Activated naive CD4-positive, alpha-beta T cell treated with anti-CD3 and anti-CD28 coated beads, Interleukin-2, amount 50 U/mL, for 24 hours (primary cell): ENCODE measurements at regions not wholly inside any gene's neighbourhood (a gene's known extent, or its start where the extent isn't known, plus 50 kb on each side); places are given as distances from the start of the nearest gene placed in this dataset.
"Not testable (repeated sequence)": the region's sequence is repeated elsewhere in the genome, so short reads cannot be mapped to it uniquely, and the experiment has no call there.

Experiments used
- H3K27ac Mint-ChIP-seq: one replicate; pipeline ENCODE4 v1.8.0; 2021; ENCODE audit warnings: mild to moderate bottlenecking, mixed read lengths
- H3K27me3 Mint-ChIP-seq: one replicate; pipeline ENCODE4 v1.8.0; 2021; ENCODE audit warnings: mixed read lengths
- H3K36me3 Mint-ChIP-seq: one replicate; pipeline ENCODE4 v1.8.0; 2021; ENCODE audit warnings: mixed read lengths
- H3K4me1 Mint-ChIP-seq: one replicate; pipeline ENCODE4 v1.8.0; 2021; ENCODE audit warnings: mixed read lengths
- H3K4me3 Mint-ChIP-seq: one replicate; pipeline ENCODE4 v1.8.0; 2021; ENCODE audit warnings: mild to moderate bottlenecking, mixed read lengths
- H3K9me3 Mint-ChIP-seq: one replicate; pipeline ENCODE4 v1.8.0; 2021; ENCODE audit warnings: mixed read lengths

DNA sequence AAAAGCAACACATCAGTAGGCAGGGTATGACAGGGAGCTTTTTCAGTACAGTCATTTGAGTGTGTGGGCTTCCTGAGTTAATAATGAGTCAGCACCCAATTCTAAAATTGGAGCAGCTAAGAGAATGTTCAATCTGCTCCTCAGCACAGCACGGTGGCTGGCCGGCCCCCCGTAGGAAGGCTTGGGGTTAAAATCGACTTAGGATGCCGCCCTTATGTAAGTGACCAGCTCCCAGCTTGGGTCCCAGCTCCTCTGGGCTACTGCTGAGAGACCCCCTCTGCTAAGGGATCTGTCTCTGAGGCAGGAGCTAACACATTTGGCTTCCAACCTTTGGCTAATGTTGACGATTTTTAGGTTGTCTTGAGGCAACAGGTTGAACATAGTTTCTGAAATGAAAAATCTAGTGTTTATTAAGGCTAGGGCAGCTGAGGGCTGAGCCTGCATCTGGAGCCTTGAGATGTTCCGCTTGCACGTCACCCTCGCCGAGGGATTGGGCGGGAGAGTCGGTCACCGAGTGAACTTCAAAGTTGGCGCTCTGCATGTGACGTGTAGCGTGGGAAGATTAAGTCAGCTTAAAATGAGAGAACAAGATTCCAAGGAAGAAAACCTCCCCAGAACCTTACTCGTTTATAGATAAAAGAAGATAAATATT lies 291.3 kb upstream of the PLGLB2 start:
- H3K4me1 Mint-ChIP-seq = peaks cover 24% of the 10 kb centered on the region
- H3K9me3 Mint-ChIP-seq, H3K36me3 Mint-ChIP-seq, H3K27me3 Mint-ChIP-seq: not testable (repeated sequence)
- H3K4me3 Mint-ChIP-seq = peak overlapping the region; percentile 92
- H3K27ac Mint-ChIP-seq = peak overlapping the region; percentile 97

DNA sequence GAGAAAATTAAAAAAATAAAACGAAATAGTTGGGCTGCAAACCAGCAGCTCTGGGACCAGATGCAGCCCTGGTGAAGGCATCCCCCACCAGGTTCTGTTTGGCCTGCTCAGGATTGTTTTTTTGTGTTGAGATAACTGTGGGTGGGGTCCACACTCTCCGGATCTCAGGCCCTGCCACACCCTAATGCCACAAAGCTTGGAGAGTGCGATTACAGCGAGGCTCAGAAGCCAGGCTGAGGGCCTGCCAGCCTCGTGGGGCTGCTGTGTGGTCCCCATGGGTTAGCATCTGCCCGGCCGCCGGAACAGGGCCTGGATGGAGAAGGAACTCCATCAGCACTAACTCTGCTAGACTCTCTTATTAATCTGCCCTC lies 290.8 kb upstream of the PLGLB2 start:
- not testable (repeated sequence) for H3K9me3 Mint-ChIP-seq

DNA sequence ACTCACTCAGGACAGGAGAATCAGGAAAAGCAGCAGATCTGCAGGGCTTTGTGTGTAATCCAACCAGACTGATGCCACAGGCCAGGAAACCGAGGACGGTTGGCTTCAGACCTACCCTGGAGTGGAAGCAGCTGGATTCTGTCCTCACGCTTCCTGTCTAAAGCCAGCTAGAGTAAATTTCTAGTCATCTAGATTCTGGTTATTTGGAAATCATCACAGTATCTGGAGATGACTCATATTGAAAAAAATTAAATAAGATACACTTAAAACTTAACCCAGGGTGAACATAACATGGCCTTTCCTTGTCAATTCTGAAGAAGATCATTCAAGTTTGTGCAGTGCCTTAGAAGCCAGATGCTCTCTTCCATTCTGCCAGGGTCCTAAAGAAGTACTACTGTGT lies 288.9 kb upstream of the PLGLB2 start:
- Mint-ChIP-seq H3K4me1 (peaks cover 18% of the 10 kb centered on the region), H3K4me3 (peak overlapping the region; percentile 91), H3K27ac (peak overlapping the region; percentile 93), H3K36me3 (peaks cover 10% of the 10 kb centered on the region)
- not testable (repeated sequence) for H3K27me3 Mint-ChIP-seq, H3K9me3 Mint-ChIP-seq

More for the DNA sequence above, 290.8 kb upstream of the PLGLB2 start:
- not testable (repeated sequence) for H3K27ac Mint-ChIP-seq, H3K27me3 Mint-ChIP-seq
- Mint-ChIP-seq H3K36me3 (peaks cover 10% of the 10 kb centered on the region), H3K4me1 (peaks cover 26% of the 10 kb centered on the region), H3K4me3 (peak overlapping the region; percentile 39)

DNA sequence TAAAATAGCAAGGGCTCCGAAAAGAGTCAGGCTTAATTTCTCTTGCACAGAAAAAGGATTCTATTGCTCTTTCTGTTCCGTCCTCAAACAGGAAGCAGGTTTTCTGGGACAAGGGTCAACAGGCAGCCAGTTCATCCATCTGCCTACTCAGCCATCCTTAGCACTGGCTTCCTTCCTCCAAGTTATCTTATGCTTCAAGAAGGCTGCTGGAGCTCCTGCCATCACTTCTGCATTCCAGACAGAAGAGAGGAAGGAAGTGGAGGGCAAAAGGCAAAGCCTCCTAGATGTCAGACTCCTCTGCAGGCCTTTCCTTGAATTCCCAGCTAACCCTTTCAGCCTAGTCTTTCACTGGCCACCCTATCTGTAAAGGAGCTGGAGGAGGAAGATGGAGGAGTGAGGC lies 287.8 kb upstream of the PLGLB2 start:
- Mint-ChIP-seq H3K4me1 (peaks cover 20% of the 10 kb centered on the region), H3K4me3 (peak overlapping the region; percentile 59), H3K36me3 (peaks cover 10% of the 10 kb centered on the region)
- H3K27ac Mint-ChIP-seq, H3K9me3 Mint-ChIP-seq, H3K27me3 Mint-ChIP-seq: not testable (repeated sequence)

DNA sequence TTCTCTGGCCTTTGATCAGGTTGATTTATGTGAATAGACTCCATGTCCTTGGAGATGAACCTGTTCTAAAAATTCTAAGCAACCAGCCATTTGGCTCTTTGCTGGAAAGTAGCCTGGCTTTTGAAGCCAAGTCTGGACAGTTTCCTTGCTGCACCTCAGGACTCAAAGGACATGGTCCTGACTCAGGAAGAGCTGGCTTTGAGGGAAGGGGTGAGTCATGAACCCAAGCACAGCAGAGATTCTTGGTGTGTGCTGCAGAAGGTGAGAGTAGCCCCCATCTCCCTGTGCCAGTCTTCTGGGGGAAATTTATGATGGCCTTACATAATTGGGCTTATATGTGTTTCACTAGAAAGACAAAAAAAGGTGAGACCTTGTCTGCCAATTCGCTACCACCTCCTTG lies 287.2 kb upstream of the PLGLB2 start:
- H3K36me3 Mint-ChIP-seq = peaks cover 10% of the 10 kb centered on the region
- H3K27ac Mint-ChIP-seq, H3K27me3 Mint-ChIP-seq: not testable (repeated sequence)

DNA sequence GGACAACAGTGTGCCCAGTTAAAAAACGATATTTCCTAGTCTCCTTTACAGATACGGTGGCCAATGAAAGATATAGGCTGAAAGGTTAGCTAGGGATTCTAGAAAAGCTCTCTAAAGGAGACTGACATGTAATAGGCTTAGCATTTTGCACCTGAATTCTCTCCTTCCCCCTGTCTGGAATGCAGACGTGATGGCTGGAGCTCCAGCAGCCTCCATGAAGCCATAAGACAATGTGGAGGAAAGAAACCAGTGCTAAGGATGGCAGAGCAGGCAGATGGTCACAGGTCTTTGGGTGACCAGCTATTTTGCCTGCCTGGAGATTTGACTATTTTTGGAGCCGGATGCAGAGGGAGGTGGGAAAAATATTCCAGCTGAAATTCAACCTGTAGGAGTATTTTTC lies 286.2 kb upstream of the PLGLB2 start:
- H3K27ac Mint-ChIP-seq = peak overlapping the region; percentile 51

More for the DNA sequence above, 287.2 kb upstream of the PLGLB2 start:
- H3K9me3 Mint-ChIP-seq, H3K4me3 Mint-ChIP-seq: not testable (repeated sequence)
- H3K4me1 Mint-ChIP-seq = peaks cover 26% of the 10 kb centered on the region

DNA sequence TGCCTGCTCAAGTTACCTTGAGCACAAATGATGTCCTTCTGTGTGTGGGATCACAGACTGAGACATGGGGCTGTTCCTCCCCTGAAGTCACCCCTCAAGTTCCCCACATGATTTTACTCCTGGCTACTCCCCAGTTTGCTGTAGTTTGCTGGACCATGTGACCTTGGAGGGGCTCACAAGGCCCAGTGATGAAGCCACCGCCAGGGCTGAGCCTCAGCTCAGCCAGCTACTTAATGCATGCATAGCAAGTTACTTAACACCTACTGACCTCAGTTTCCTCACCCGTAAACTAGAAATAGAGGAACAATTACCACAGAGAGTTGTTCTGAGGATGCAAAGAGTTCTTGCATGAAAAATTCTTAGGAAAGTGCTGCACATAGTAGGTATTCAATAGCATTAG lies 283.7 kb upstream of the PLGLB2 start:
- Mint-ChIP-seq H3K4me1 (peaks cover 39% of the 10 kb centered on the region), H3K27ac (peak overlapping the region; percentile 91)
- not testable (repeated sequence) for H3K36me3 Mint-ChIP-seq, H3K9me3 Mint-ChIP-seq, H3K4me3 Mint-ChIP-seq, H3K27me3 Mint-ChIP-seq

More for the DNA sequence above, 286.2 kb upstream of the PLGLB2 start:
- Mint-ChIP-seq H3K36me3 (peaks cover 13% of the 10 kb centered on the region), H3K4me3 (peak overlapping the region; percentile 51), H3K4me1 (peaks cover 33% of the 10 kb centered on the region)
- not testable (repeated sequence) for H3K9me3 Mint-ChIP-seq, H3K27me3 Mint-ChIP-seq

DNA sequence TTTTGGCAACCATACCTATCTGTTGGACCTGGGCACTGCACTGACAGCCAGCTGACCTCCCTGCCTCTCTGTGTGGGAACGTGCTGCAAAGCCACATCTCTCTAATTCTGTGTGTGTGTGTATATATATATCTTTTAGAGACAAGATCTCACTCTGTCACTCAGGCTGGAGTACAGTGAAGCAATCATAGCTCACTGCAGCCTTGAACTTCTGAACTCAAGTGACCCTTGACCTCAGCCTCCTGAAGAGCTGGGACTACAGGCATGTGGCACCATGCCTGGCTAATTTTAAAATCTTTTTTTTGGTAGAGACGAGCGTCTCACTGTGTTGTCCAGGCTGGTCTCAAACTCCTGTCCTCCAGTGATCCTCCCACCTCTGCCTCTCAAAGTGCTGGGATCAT lies 282.2 kb upstream of the PLGLB2 start:
- not testable (repeated sequence) for H3K9me3 Mint-ChIP-seq, H3K27me3 Mint-ChIP-seq
- Mint-ChIP-seq H3K4me3 (peak overlapping the region; percentile 15), H3K4me1 (peaks cover 48% of the 10 kb centered on the region), H3K27ac (peak overlapping the region; percentile 13), H3K36me3 (peaks cover 12% of the 10 kb centered on the region)

DNA sequence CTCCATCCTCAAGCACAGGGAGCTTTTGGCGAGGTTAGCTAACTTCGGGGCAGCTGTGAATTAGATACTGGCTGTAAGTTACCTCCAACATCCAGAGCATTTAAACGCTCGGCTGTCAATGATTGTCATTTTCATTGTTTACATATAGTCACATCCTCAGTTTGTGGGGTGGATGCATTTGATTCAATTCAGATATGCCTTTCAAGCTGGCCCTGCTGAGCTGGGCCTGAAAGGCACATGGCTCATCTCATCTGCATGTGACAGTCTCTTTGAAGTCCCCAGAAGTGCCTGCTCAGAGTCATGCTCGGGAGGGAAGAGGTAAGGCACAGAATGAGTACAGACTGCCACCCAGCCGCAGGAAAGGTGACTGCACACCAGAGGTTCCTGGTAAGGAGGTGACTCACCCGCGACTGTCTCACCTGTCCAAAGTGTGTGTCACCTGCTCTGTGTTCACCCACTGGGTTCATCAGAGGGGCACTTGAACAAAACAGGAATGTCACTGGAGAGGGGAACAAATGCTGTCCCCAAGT lies 281.2 kb upstream of the PLGLB2 start:
- H3K4me1 Mint-ChIP-seq = peaks cover 51% of the 10 kb centered on the region

DNA sequence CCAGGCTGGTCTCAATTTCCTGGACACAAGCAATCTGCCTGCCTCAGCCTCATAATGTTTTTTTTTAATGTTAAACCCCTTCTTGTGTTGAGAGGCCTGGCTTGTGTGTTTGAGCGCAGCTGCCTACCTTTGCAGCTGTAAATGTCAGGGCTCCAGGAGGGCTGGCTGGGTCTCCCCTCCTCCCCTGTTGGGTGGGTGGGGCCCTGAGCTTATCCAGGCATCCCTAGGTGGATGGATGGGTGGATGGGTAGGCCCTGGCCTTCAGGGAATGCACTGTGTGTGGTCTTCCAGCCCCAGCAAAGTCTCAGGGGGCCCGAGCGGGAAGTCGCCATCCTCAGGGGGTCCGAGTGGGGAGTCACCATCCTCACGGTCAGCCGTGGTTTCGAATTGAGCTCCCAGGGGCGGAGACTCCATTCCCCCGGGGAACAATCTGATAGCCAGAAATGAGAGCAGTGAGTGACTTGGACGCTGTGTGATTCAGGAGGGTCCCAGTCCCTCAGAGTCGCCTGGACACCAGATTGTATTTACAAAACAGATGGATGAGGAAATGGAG lies 279.4 kb upstream of the PLGLB2 start:
- H3K4me3 Mint-ChIP-seq = peak overlapping the region; percentile 45
- peak overlapping the region; percentile 86 for H3K27ac Mint-ChIP-seq
- not testable (repeated sequence) for H3K27me3 Mint-ChIP-seq

More for the DNA sequence above, 281.2 kb upstream of the PLGLB2 start:
- H3K36me3 Mint-ChIP-seq = peaks cover 12% of the 10 kb centered on the region
- peak overlapping the region; percentile 95 for H3K27ac Mint-ChIP-seq
- H3K4me3 Mint-ChIP-seq = peak overlapping the region; percentile 60
- H3K27me3 Mint-ChIP-seq, H3K9me3 Mint-ChIP-seq: not testable (repeated sequence)

DNA sequence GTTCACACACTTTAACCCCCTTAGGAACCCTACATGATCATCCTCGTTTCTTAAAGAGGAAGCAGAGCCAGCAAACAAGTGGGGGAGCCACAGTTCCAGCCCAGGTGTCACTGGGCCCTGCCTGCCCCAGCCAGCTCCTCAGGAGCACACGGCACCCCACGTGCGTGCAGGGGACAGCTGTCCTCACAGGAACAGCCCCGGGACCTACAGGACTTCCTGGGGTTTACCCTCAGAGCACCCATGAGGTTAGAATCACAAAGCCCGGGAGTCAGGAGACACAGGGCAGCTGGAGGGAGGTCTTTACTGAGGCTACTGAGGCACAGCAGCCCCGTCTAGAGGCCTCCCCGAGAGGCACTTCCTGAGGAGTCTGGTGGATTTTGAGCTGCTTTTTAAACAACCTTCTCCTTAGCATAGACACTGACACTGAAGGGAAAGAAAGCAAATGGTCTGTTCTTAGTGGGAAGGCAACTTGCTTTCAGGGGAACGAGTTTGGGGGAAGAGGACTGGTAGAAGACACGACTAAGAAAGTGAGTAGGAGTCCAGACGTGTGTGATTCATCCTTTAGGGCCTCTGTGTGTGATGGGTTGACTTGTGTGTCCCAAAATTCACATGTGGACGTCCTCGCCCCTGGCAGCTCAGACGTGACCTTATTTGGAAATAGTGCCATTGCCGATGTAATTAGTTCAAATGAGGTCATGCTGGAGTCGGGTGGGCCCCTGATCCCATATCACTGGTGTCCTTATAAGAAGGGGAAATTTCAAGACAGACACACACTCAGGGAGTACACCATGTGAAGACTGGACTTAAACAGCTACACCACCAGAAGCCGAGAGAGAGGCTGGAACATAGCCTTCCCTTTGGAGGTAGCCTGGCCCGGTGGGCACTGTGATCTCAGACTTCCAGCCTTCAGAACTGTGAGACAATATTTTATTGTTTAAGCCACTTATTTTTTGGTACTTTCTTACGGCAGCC lies 278.4 kb upstream of the PLGLB2 start:
- Mint-ChIP-seq H3K4me1 (peaks cover 44% of the 10 kb centered on the region), H3K27ac (peak overlapping the region; percentile 96), H3K4me3 (peak overlapping the region; percentile 83), H3K36me3 (peaks cover 11% of the 10 kb centered on the region)
- H3K9me3 Mint-ChIP-seq, H3K27me3 Mint-ChIP-seq: not testable (repeated sequence)

More for the DNA sequence above, 279.4 kb upstream of the PLGLB2 start:
- Mint-ChIP-seq H3K36me3 (peaks cover 11% of the 10 kb centered on the region), H3K4me1 (peaks cover 48% of the 10 kb centered on the region)
- H3K9me3 Mint-ChIP-seq = not testable (repeated sequence)

DNA sequence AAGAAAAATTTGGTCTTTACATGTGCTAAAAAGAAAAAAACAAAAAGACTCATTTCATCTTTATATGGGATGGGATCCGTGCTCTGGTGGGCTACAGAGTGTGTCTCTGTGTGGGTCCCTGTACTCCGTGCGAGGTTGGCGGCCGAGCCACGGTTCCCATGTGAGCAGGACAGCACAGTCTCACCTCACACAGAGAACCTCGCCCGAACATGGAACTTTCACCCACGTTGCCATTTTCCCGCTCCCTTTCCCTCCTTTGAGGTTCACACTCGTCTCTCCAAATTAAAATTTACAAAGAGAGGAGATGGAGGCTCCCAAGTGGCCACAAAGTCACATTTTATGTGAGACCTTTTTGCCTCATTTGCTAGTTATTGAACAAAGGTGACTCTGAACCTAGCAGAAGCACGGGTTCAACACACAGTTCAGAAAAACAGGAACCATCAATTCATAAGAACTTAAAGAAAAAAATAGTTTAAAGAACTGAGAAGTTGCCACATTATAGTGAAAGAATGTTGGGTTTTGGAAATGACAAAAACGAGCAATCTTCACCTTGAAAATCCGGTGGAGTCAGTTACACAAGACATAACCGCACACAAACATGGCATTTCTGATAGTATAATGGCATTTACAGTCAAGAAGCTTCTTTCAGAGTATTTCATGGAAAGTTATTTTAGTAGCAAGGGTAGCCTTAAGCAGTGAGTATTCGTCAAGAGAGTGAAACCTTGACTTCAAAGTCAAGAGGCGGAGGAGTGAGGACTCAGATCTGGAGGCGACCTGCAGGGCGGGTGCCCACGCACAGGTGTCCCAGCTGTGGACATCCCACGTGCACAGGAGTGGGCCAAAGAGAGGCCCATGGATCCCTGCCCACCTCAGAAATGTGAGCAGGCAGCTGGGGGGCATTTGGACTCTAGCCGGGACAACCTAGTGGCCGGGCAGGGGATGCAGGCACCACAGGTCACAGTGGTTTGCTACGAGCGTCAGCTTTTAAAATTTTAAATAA lies 277.2 kb upstream of the PLGLB2 start:
- not testable (repeated sequence) for H3K9me3 Mint-ChIP-seq, H3K27me3 Mint-ChIP-seq
- Mint-ChIP-seq H3K4me1 (peaks cover 40% of the 10 kb centered on the region), H3K36me3 (peaks cover 13% of the 10 kb centered on the region), H3K27ac (peak overlapping the region; percentile 97), H3K4me3 (peak overlapping the region; percentile 83)

DNA sequence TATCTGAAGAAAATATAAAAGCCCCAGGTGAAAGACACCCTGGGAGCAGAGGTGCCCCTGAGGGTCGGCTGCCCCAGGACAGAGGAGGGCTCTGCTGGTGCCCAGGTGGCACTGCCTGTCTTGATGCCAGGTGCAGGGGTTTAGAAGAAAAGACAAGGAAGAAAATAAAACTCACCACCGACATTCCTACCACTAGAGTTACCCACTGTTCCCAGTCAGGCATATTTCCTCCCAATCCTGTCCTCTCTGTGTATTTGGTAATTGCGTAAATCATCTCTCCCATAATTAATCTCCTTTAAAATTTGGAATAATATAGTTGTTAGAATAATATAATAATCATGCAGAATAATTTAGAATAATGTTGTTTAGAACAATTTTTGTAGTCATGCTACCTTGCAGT lies 276.4 kb upstream of the PLGLB2 start:
- Mint-ChIP-seq H3K36me3 (peaks cover 11% of the 10 kb centered on the region), H3K4me1 (peaks cover 41% of the 10 kb centered on the region), H3K4me3 (peak overlapping the region; percentile 83), H3K27ac (peak overlapping the region; percentile 97)
- H3K9me3 Mint-ChIP-seq, H3K27me3 Mint-ChIP-seq: not testable (repeated sequence)

DNA sequence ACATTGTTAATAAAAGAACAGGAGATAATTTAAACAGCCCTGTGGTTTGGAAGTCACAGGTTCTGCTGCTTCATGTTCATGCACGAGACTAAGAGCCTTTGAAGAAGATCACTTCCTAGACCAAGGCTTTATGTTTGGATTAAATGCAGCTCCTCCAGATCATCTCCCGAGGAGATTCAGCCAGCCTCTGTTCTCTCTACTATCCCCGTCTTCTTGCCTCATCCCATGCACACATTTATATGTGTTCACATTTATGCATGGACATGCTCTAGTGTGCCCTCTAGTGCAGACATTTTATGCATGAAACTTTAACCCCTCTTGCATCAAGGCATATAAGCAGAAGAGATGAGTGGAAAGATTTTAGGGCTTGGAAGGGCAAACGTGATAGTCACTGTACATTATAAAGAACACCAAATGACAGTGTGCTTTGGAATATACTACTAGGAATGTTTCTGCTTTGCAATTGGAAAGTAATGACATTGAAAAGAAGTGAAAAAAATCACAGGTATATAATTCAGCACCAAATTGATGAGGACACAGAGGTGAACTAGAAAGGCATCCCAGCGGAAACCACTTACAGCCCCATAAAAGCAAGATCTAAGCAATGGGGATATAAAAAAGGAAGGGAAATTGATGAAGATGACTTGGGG lies 271.5 kb upstream of the PLGLB2 start:
- Mint-ChIP-seq H3K36me3 (peaks cover 11% of the 10 kb centered on the region), H3K27ac (peak overlapping the region; percentile 96), H3K4me1 (peaks cover 30% of the 10 kb centered on the region), H3K4me3 (peak overlapping the region; percentile 61)
- not testable (repeated sequence) for H3K27me3 Mint-ChIP-seq, H3K9me3 Mint-ChIP-seq
